ENCODE measurements at regions not wholly inside any gene's neighbourhood (a gene's known extent, or its start where the extent isn't known, plus 50 kb on each side); places are given as distances from the start of the nearest gene placed in this dataset.

GRCh38 chr10:2251631-2252030 is 514.3 kb upstream of the ADARB2 start:
- DNase-seq (ENCODE audit: extremely low read depth, low read depth): no peak
- no peak for TF ChIP-seq CTCF (IDR thresholded peaks at IDR 0.05; ENCODE audit: low read depth, low read length)

- TF ChIP-seq CTCF (IDR thresholded peaks at IDR 0.05; ENCODE audit: low read depth, low read length): no peak
- no peak for DNase-seq (ENCODE audit: extremely low read depth, low read depth)
Observed at GRCh38 chr10:2246747-2247146, 509.4 kb upstream of the ADARB2 start.

GRCh38 chr10:2245580-2245979 is 508.3 kb upstream of the ADARB2 start:
- no peak for TF ChIP-seq CTCF (IDR thresholded peaks at IDR 0.05; ENCODE audit: low read depth, low read length)
- DNase-seq (ENCODE audit: extremely low read depth, low read depth): no peak

GRCh38 chr10:2244471-2244870 is 507.1 kb upstream of the ADARB2 start:
- no peak for TF ChIP-seq CTCF (IDR thresholded peaks at IDR 0.05; ENCODE audit: low read depth, low read length)
- DNase-seq (ENCODE audit: extremely low read depth, low read depth): no peak

GRCh38 chr10:2236876-2237275 is 499.6 kb upstream of the ADARB2 start:
- no peak for DNase-seq (ENCODE audit: extremely low read depth, low read depth)
- no peak for TF ChIP-seq CTCF (IDR thresholded peaks at IDR 0.05; ENCODE audit: low read depth, low read length)

- DNase-seq (ENCODE audit: extremely low read depth, low read depth): no peak
- no peak for TF ChIP-seq CTCF (IDR thresholded peaks at IDR 0.05; ENCODE audit: low read depth, low read length)
Observed at GRCh38 chr10:2232479-2232878, 495.2 kb upstream of the ADARB2 start.

GRCh38 chr10:2230478-2230877 is 493.2 kb upstream of the ADARB2 start:
- no peak for DNase-seq (ENCODE audit: extremely low read depth, low read depth)
- TF ChIP-seq CTCF (IDR thresholded peaks at IDR 0.05; ENCODE audit: low read depth, low read length): no peak
